Neural crest cell (in vitro differentiated cells): ENCODE measurements at regions not wholly inside any gene's neighbourhood (a gene's known extent, or its start where the extent isn't known, plus 50 kb on each side); places are given as distances from the start of the nearest gene placed in this dataset.

Experiments used
- DNase-seq: peaks from one replicate; pipeline ENCODE4 v3.0.0; 2021; ENCODE audit warnings: low read depth, mixed read lengths, low spot score
- H3K27ac Mint-ChIP-seq: one replicate; pipeline ENCODE4 v1.8.0; 2021; ENCODE audit warnings: mild to moderate bottlenecking, mixed read lengths; ENCODE audit not compliant: unreplicated experiment
- H3K27me3 Mint-ChIP-seq: 2 replicates; pipeline ENCODE4 v1.8.0; 2021; ENCODE audit warnings: low read depth, mild to moderate bottlenecking, mixed read lengths
- H3K36me3 Mint-ChIP-seq: 2 replicates; pipeline ENCODE4 v1.8.0; 2021; ENCODE audit warnings: low read depth, mild to moderate bottlenecking, mixed read lengths
- H3K4me1 Mint-ChIP-seq: 2 replicates; pipeline ENCODE4 v1.8.0; 2021; ENCODE audit warnings: mixed read lengths
- H3K4me3 Mint-ChIP-seq: one replicate; pipeline ENCODE4 v1.8.0; 2021; ENCODE audit warnings: mild to moderate bottlenecking, mixed read lengths
- H3K9me3 Mint-ChIP-seq: 2 replicates; pipeline ENCODE4 v1.8.0; 2021; ENCODE audit warnings: mixed read lengths
- TF ChIP-seq, protein P1 (sequence below): fragments of 200-600 bp; sonication (generic); conservative IDR thresholded peaks from 2 replicates; pipeline ENCODE4 v1.5.0; 2021; ENCODE audit warnings: antibody characterized with exemption, mild to moderate bottlenecking

DNA sequence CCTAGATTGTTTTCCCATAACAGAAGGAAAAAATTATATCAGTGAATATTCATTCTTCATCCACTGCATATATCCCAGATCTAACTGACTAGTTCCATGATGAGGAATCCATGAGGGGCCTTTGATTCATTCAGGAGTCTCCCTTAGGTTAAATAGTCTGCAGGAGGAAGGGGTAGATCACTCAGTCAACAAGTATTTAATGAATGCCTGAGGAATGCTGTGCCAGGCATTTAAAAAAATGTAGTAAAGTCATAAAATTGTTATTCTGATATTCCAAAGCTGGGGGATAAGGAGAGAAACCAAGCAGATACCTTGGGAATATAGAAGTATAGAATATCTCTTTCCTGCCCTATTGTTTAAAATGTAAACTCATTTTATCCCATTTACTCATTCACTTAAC is 216.2 kb upstream of the CAND1 start:
- TF ChIP-seq, protein P1, sequence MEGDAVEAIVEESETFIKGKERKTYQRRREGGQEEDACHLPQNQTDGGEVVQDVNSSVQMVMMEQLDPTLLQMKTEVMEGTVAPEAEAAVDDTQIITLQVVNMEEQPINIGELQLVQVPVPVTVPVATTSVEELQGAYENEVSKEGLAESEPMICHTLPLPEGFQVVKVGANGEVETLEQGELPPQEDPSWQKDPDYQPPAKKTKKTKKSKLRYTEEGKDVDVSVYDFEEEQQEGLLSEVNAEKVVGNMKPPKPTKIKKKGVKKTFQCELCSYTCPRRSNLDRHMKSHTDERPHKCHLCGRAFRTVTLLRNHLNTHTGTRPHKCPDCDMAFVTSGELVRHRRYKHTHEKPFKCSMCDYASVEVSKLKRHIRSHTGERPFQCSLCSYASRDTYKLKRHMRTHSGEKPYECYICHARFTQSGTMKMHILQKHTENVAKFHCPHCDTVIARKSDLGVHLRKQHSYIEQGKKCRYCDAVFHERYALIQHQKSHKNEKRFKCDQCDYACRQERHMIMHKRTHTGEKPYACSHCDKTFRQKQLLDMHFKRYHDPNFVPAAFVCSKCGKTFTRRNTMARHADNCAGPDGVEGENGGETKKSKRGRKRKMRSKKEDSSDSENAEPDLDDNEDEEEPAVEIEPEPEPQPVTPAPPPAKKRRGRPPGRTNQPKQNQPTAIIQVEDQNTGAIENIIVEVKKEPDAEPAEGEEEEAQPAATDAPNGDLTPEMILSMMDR: no peak
- H3K9me3 Mint-ChIP-seq: no peaks in the 10 kb centered on the region
- no peaks in the 10 kb centered on the region for H3K4me1 Mint-ChIP-seq
- no peak for DNase-seq
- no peaks in the 10 kb centered on the region for H3K27me3 Mint-ChIP-seq
- peaks cover 2% of the 10 kb centered on the region for H3K36me3 Mint-ChIP-seq
- no peak overlapping the region for H3K4me3 Mint-ChIP-seq
- no peak overlapping the region for H3K27ac Mint-ChIP-seq

DNA sequence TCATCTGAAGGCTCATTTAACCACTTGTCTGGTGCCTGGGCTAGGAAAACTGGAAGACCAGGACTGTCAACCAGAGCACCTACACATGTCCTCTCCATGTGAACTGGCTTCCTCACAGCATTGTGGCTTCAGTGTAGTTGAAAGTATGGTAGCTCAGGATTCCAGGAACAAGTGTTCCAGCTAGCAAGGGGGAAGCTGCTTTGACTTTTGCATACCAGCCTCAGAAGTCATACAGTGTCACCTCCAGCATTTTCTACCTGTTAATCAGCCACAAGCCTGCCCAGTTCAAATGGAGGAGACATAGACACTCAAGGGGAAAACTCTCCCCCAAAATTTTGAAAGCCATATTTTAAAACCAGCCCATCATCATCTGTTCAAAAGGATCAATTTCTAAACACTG is 212.8 kb upstream of the CAND1 start:
- no peak overlapping the region for H3K4me3 Mint-ChIP-seq
- H3K36me3 Mint-ChIP-seq: peaks cover 2% of the 10 kb centered on the region
- TF ChIP-seq, protein P1: no peak
- no peak for DNase-seq
- H3K27me3 Mint-ChIP-seq: no peaks in the 10 kb centered on the region
- no peak overlapping the region for H3K27ac Mint-ChIP-seq
- peaks cover 3% of the 10 kb centered on the region for H3K4me1 Mint-ChIP-seq
- H3K9me3 Mint-ChIP-seq: peaks cover 3% of the 10 kb centered on the region

DNA sequence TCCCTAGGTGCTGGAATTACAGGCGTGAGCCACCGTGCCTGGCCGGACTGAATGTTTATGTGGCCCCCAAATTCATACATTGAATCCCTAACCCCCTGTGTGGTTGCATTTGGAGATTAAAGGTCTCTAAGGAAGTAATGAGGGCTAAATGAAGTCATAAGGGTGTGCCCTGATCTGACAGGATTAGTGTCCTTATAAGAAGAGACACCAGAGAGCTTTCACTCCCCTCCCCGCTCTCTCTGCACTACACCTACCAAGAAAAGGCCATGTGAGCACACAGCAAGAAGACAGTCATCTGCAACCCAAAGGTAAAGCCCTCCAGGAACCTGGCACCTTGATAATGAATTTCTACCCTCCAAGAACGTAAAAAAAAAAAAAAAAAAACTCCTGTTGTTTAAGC is 212.1 kb upstream of the CAND1 start:
- H3K4me3 Mint-ChIP-seq: no peak overlapping the region
- H3K36me3 Mint-ChIP-seq: peaks cover 2% of the 10 kb centered on the region
- no peaks in the 10 kb centered on the region for H3K27me3 Mint-ChIP-seq
- peaks cover 3% of the 10 kb centered on the region for H3K9me3 Mint-ChIP-seq
- TF ChIP-seq, protein P1: no peak
- peaks cover 3% of the 10 kb centered on the region for H3K4me1 Mint-ChIP-seq
- DNase-seq: no peak
- H3K27ac Mint-ChIP-seq: no peak overlapping the region

DNA sequence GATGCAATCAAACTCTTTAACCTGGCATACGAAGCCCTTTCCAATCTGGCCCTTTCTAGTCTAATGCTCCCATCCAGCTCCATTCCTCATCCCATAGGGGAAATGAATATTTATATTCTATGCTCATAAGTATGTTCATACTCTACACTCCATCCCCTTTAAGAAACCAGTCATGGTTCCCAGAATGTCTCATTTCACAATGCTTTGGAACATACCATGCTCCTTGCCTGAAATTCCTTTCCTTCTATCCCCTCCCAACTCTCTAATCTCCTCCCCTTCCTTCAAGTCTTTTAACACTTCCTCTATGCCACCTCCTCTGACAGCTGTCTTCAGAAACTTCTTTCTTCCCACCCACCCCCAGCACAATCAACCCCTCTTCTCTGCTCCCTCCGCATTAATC is 207.0 kb upstream of the CAND1 start:
- Mint-ChIP-seq H3K4me3 (no peak overlapping the region), H3K27me3 (no peaks in the 10 kb centered on the region)

DNA sequence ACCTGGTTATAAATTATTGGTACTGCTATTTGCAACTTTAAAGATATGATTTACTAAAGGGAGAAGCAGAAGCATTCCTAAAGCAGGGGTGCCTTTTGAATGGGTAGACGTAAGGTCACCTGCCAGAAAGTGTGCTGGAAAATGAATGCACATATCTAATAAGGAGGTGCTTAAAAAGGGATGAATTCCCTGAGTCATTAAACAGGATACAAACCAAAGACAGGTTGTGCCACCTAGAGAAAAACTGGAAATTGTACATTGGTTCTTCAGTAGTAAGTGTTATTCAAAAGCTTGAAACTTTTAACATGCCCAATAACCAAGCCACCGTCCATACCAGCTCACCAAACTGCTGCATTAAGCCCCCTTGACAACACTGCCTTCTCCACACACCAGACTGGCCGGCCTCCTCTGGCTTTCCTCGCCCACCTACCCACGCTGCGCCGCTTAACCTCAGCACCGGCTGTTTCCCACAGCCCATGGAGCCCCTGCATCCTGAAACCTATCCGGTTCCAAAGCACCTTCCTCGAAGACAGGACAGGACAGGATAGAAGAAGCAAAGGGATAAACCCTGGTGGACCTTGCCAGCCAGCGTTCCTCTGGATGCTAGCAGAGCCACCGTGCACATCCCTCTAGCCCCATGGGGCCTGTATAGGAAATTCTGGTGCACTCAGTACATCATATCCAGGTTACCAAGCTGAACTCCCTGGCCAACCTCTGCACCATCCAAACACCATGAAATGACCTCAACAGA is 201.5 kb upstream of the CAND1 start:
- H3K9me3 Mint-ChIP-seq: no peaks in the 10 kb centered on the region
- peaks cover 15% of the 10 kb centered on the region for H3K27me3 Mint-ChIP-seq
- TF ChIP-seq, protein P1: no peak
- H3K27ac Mint-ChIP-seq: no peak overlapping the region
- no peak for DNase-seq
- peaks cover 27% of the 10 kb centered on the region for H3K4me1 Mint-ChIP-seq
- peak overlapping the region; percentile 96 for H3K4me3 Mint-ChIP-seq
- H3K36me3 Mint-ChIP-seq: no peaks in the 10 kb centered on the region

More for the DNA sequence above, 207.0 kb upstream of the CAND1 start:
- H3K27ac Mint-ChIP-seq: no peak overlapping the region
- TF ChIP-seq, protein P1: no peak
- DNase-seq: no peak
- peaks cover 3% of the 10 kb centered on the region for H3K4me1 Mint-ChIP-seq
- no peaks in the 10 kb centered on the region for H3K36me3 Mint-ChIP-seq
- H3K9me3 Mint-ChIP-seq: peaks cover 3% of the 10 kb centered on the region
